Ovary (tissue), 7 donors: ENCODE measurements at regions not wholly inside any gene's neighbourhood (a gene's known extent, or its start where the extent isn't known, plus 50 kb on each side); places are given as distances from the start of the nearest gene placed in this dataset.
"Not testable (repeated sequence)": the region's sequence is repeated elsewhere in the genome, so short reads cannot be mapped to it uniquely, and the experiment has no call there.

Experiments
- DNase-seq, 5 donors: peaks; one replicate each; pipeline ENCODE4 v3.0.0-alpha.2; 2019 to 2020
- H3K27ac ChIP-seq, 2 donors: fragments of 200-600 bp; one replicate each; pipeline versions ENCODE4 v1.5.1 to v1.8.0; 2019 to 2022
- H3K27me3 ChIP-seq: fragments of 200-600 bp; one replicate; pipeline ENCODE4 v1.8.0; 2022
- H3K36me3 ChIP-seq: fragments of 200-600 bp; sonication (generic); one replicate; pipeline ENCODE4 v1.5.1; 2019
- H3K4me1 ChIP-seq: one replicate; pipeline ENCODE4 v1.8.1; 2013; ENCODE audit warnings: mild to moderate bottlenecking, moderate library complexity; ENCODE audit not compliant: insufficient read depth
- H3K4me3 ChIP-seq: fragments of 200-600 bp; sonication (generic); one replicate; pipeline ENCODE4 v1.5.1; 2017
- H3K9me3 ChIP-seq, 2 donors: fragments of 200-600 bp in 1 of 2; sonication (generic) in 1 of 2; one replicate each; pipeline versions ENCODE4 v1.5.1 to v1.8.1; 2013 to 2019; ENCODE audit warnings: mild to moderate bottlenecking in 1 of 2, moderate library complexity in 1 of 2
- CTCF ChIP-seq, 3 donors: fragments of 450-650 bp in 2 of 3; fragments of 200-600 bp in 1 of 3; IDR thresholded peaks; one replicate each; pipeline versions ENCODE4 v1.5.1 to v1.8.0; 2016 to 2022; ENCODE audit warnings: antibody characterized with exemption in 3 of 3, mild to moderate bottlenecking in 1 of 3
- EP300 ChIP-seq: sonication (generic); formaldehyde crosslinking; IDR thresholded peaks from one replicate; pipeline ENCODE4 v1.6.1; 2017; ENCODE audit warnings: antibody characterized with exemption
- POLR2A ChIP-seq: fragments of 450-650 bp; IDR thresholded peaks from one replicate; pipeline ENCODE4 v1.6.1; 2017; ENCODE audit warnings: antibody characterized with exemption, mild to moderate bottlenecking, moderate library complexity
- WGBS, 3 donors: extraction: QIAGEN DNeasy Blood & Tissue Kit in 1 of 3; methylation state at CpG; one replicate each; pipeline versions ENCODE4 v1.1.5 to v1.1.7; 2013 to 2017; 5-methylcytosine and 5-hydroxymethylcytosine counted together
- intact Hi-C, 4 donors: fragments of 100-400 bp; cut with DNase I; formaldehyde crosslinking; loops; one replicate each; pipeline versions ENCODE4 v1.11.0 to v1.15.1; 2022 to 2023
- donor health status: DM: no; HTN: no; CAD: no; lungs with moderate emphysema.
- donor health status: DM: no; HTN: no; CAD: no.
- donor health status: Bipolar disorder and iron deficiency.
- donor health status: DM: no; HTN: no; CAD: no.
- donor health status: DM: yes; HTN: yes; CAD: no.

- TF ChIP-seq POLR2A, result no peak
- TF ChIP-seq CTCF (IDR thresholded peaks at IDR 0.05), result no peak
- TF ChIP-seq EP300, result no peak
- H3K27me3 ChIP-seq, result no peaks in the 10 kb centered on the region
- peaks cover 1% of the 10 kb centered on the region for H3K4me1 ChIP-seq
- DNase-seq, result no peak
- H3K9me3 ChIP-seq, result no peaks in the 10 kb centered on the region
- intact Hi-C loops, result no loop called here
- no peak overlapping the region for H3K27ac ChIP-seq
- H3K4me3 ChIP-seq, result no peak overlapping the region
- H3K36me3 ChIP-seq, result no peaks in the 10 kb centered on the region
- WGBS, 3 donors, result 5 to 14% (median 9%) methylated on average over 3 of the region's 3 CpGs
Measured at GRCh38 chr1:60504206-60504840, 430.8 kb upstream of the C1orf87 start.

- intact Hi-C loops, result no loop called here
- DNase-seq, result no peak
- no peaks in the 10 kb centered on the region for H3K27me3 ChIP-seq
- H3K9me3 ChIP-seq, result no peaks in the 10 kb centered on the region
- H3K36me3 ChIP-seq, result no peaks in the 10 kb centered on the region
- H3K4me3 ChIP-seq, result no peak overlapping the region
- peaks cover 1% of the 10 kb centered on the region for H3K4me1 ChIP-seq
- 78 to 81% (median 81%) methylated on average over 9 of the region's 9 CpGs for WGBS, 3 donors
- H3K27ac ChIP-seq, result no peak overlapping the region
- no peak for TF ChIP-seq CTCF (IDR thresholded peaks at IDR 0.05)
- no peak for TF ChIP-seq POLR2A
- TF ChIP-seq EP300, result no peak
Measured at GRCh38 chr1:60503266-60503925, 429.8 kb upstream of the C1orf87 start.

- WGBS, 3 donors, result 72 to 80% (median 76%) methylated on average over 1 of the region's 1 CpG
- intact Hi-C loops, result no loop called here
- Histone ChIP-seq H3K9me3 (no peaks in the 10 kb centered on the region), H3K27ac (no peak overlapping the region), H3K4me1 (peaks cover 1% of the 10 kb centered on the region), H3K36me3 (no peaks in the 10 kb centered on the region), H3K27me3 (no peaks in the 10 kb centered on the region), H3K4me3 (no peak overlapping the region)
- no peak for DNase-seq
- TF ChIP-seq EP300 (no peak), POLR2A (no peak), CTCF (IDR thresholded peaks at IDR 0.05) (no peak)
Measured at GRCh38 chr1:60502506-60502905, 428.9 kb upstream of the C1orf87 start.

- H3K27ac ChIP-seq, H3K36me3 ChIP-seq, intact Hi-C loops, H3K4me1 ChIP-seq, H3K9me3 ChIP-seq, DNase-seq, H3K27me3 ChIP-seq, H3K4me3 ChIP-seq: not testable (repeated sequence)
- 52 to 72% (median 62%) methylated on average over 20 of the region's 20 CpGs for WGBS, 3 donors
Measured at GRCh38 chr1:60489916-60490480, 416.4 kb upstream of the C1orf87 start.

GRCh38 chr1:60488847-60489246, 415.3 kb upstream of the C1orf87 start:
- no peaks in the 10 kb centered on the region for H3K4me1 ChIP-seq
- no peaks in the 10 kb centered on the region for H3K36me3 ChIP-seq
- H3K4me3 ChIP-seq, result no peak overlapping the region
- no peak overlapping the region for H3K27ac ChIP-seq
- H3K27me3 ChIP-seq, result no peaks in the 10 kb centered on the region
- no peak for TF ChIP-seq POLR2A
- no peaks in the 10 kb centered on the region for H3K9me3 ChIP-seq
- DNase-seq, result no peak
- intact Hi-C loops, result no loop called here
